ENCODE measurements at regions not wholly inside any gene's neighbourhood (a gene's known extent, or its start where the extent isn't known, plus 50 kb on each side); places are given as distances from the start of the nearest gene placed in this dataset.

- TF ChIP-seq CTCF (conservative IDR thresholded peaks at IDR 0.05; ENCODE audit: low read length) = no peak
- no peak for TF ChIP-seq EZH2phosphoT487 (IDR thresholded peaks at IDR 0.05; ENCODE audit: borderline replicate concordance)
These were observed 222.7 kb downstream of the PTPRU start for GRCh38 chr1:29458737-29459619.
